EH (cell line): ENCODE measurements at regions not wholly inside any gene's neighbourhood (a gene's known extent, or its start where the extent isn't known, plus 50 kb on each side); places are given as distances from the start of the nearest gene placed in this dataset.
A peak's percentile ranks its signal among the peaks of the same experiment; 100 is the strongest.

ENCODE experiments used
- DNase-seq: peaks from one replicate; pipeline ENCODE4 v3.0.0-alpha.2; 2015; ENCODE audit warnings: low read depth

GRCh38 chr5:61910771-61911170, 395.2 kb upstream of the KIF2A start:
- peak; percentile 1 for DNase-seq

GRCh38 chr5:61912559-61912958, 393.4 kb upstream of the KIF2A start:
- no peak for DNase-seq

GRCh38 chr5:61915646-61916045, 390.4 kb upstream of the KIF2A start:
- DNase-seq: no peak

- peak; percentile 7 for DNase-seq
Measured at GRCh38 chr5:61916621-61917620, 389.1 kb upstream of the KIF2A start.

- no peak for DNase-seq
Measured at GRCh38 chr5:61918611-61919010, 387.4 kb upstream of the KIF2A start.

- DNase-seq: no peak
Measured at GRCh38 chr5:61919920-61920319, 386.1 kb upstream of the KIF2A start.

GRCh38 chr5:61924251-61924650, 381.8 kb upstream of the KIF2A start:
- no peak for DNase-seq

GRCh38 chr5:61926911-61927310, 379.1 kb upstream of the KIF2A start:
- no peak for DNase-seq

- no peak for DNase-seq
Measured at GRCh38 chr5:61931236-61931635, 374.8 kb upstream of the KIF2A start.

GRCh38 chr5:61933787-61934626, 372.0 kb upstream of the KIF2A start:
- peak; percentile 47 for DNase-seq

GRCh38 chr5:61941637-61942036, 364.4 kb upstream of the KIF2A start:
- DNase-seq: no peak

- DNase-seq: no peak
Measured at GRCh38 chr5:61942462-61943049, 363.4 kb upstream of the KIF2A start.

- DNase-seq: no peak
Measured at GRCh38 chr5:61943713-61944112, 362.3 kb upstream of the KIF2A start.

GRCh38 chr5:61948151-61948550, 357.9 kb upstream of the KIF2A start:
- no peak for DNase-seq

- DNase-seq: no peak
Measured at GRCh38 chr5:61949054-61949678, 356.8 kb upstream of the KIF2A start.

GRCh38 chr5:61949679-61950435, 356.1 kb upstream of the KIF2A start:
- no peak for DNase-seq

- no peak for DNase-seq
Measured at GRCh38 chr5:61951295-61951694, 354.7 kb upstream of the KIF2A start.

- no peak for DNase-seq
Measured at GRCh38 chr5:61953913-61954312, 352.1 kb upstream of the KIF2A start.

- DNase-seq: peak; percentile 37
Measured at GRCh38 chr5:61964201-61964600, 341.8 kb upstream of the KIF2A start.

- no peak for DNase-seq
Measured at GRCh38 chr5:61965069-61965468, 340.9 kb upstream of the KIF2A start.

- no peak for DNase-seq
Measured at GRCh38 chr5:61965490-61965889, 340.5 kb upstream of the KIF2A start.
